ENCODE measurements at regions not wholly inside any gene's neighbourhood (a gene's known extent, or its start where the extent isn't known, plus 50 kb on each side); places are given as distances from the start of the nearest gene placed in this dataset.
A peak's percentile ranks its signal among the peaks of the same experiment; 100 is the strongest.

GRCh38 chr13:99630269-99630898, 129.1 kb downstream of the TM9SF2 start:
- H3K4me1 ChIP-seq, result peaks cover 0 to 20% (median 0%) of the 10 kb centered on the region in 3 donors
- WGBS, 2 donors, result 67 to 73% methylated on average over 3 of the region's 3 CpGs
- no peaks in the 10 kb centered on the region for H3K36me3 ChIP-seq
- intact Hi-C loops (cut with DNase I), result no loop called here
- TF ChIP-seq CTCF (IDR thresholded peaks at IDR 0.05) (no peak), POLR2A (IDR thresholded peaks at IDR 0.05) (no peak)
- no peak overlapping the region for H3K4me3 ChIP-seq
- no peaks in the 10 kb centered on the region for H3K27me3 ChIP-seq
- H3K9me3 ChIP-seq, result no peaks in the 10 kb centered on the region
- peak overlapping the region in 1 of 4 donors; percentile 5 for H3K27ac ChIP-seq
- DNase-seq, result no peak

GRCh38 chr13:99629641-99630040, 128.4 kb downstream of the TM9SF2 start:
- no peaks in the 10 kb centered on the region for H3K9me3 ChIP-seq
- no peaks in the 10 kb centered on the region for H3K36me3 ChIP-seq
- no peak overlapping the region for H3K4me3 ChIP-seq
- no peak overlapping the region for H3K27ac ChIP-seq
- 83 to 95% methylated on average over 1 to 4 of the region's 5 CpGs for WGBS, 2 donors
- no peaks in the 10 kb centered on the region for H3K27me3 ChIP-seq
- TF ChIP-seq CTCF (IDR thresholded peaks at IDR 0.05) (no peak), POLR2A (IDR thresholded peaks at IDR 0.05) (no peak)
- DNase-seq, result no peak
- peaks cover 0 to 20% (median 0%) of the 10 kb centered on the region in 3 donors for H3K4me1 ChIP-seq
- intact Hi-C loops (cut with DNase I), result no loop called here

GRCh38 chr13:99628442-99628841, 127.2 kb downstream of the TM9SF2 start:
- no peaks in the 10 kb centered on the region for H3K9me3 ChIP-seq
- DNase-seq, result no peak
- no peak overlapping the region for H3K27ac ChIP-seq
- no peak overlapping the region for H3K4me3 ChIP-seq
- TF ChIP-seq CTCF (IDR thresholded peaks at IDR 0.05) (no peak), POLR2A (IDR thresholded peaks at IDR 0.05) (no peak)
- intact Hi-C loops (cut with DNase I), result no loop called here
- no peaks in the 10 kb centered on the region for H3K36me3 ChIP-seq
- H3K27me3 ChIP-seq, result no peaks in the 10 kb centered on the region
- H3K4me1 ChIP-seq, result peaks cover 0 to 20% (median 0%) of the 10 kb centered on the region in 3 donors

GRCh38 chr13:99626461-99627082, 125.3 kb downstream of the TM9SF2 start:
- H3K4me3 ChIP-seq, result peak overlapping the region in 1 of 4 donors; percentile 26
- no peak overlapping the region for H3K27ac ChIP-seq
- DNase-seq, result no peak
- WGBS, 2 donors, result 43 to 49% methylated on average over 8 of the region's 8 CpGs
- peaks cover 0 to 20% (median 0%) of the 10 kb centered on the region in 3 donors for H3K4me1 ChIP-seq
- intact Hi-C loops (cut with DNase I), result no loop called here
- H3K27me3 ChIP-seq, result no peaks in the 10 kb centered on the region
- no peaks in the 10 kb centered on the region for H3K9me3 ChIP-seq
- H3K36me3 ChIP-seq, result no peaks in the 10 kb centered on the region
- TF ChIP-seq POLR2A (IDR thresholded peaks at IDR 0.05) (no peak), CTCF (IDR thresholded peaks at IDR 0.05) (no peak)

GRCh38 chr13:99624936-99625540, 123.8 kb downstream of the TM9SF2 start:
- no peak for DNase-seq
- intact Hi-C loops (cut with DNase I), result no loop called here
- Histone ChIP-seq H3K27ac (no peak overlapping the region), H3K27me3 (no peaks in the 10 kb centered on the region), H3K4me1 (peaks cover 0 to 20% (median 0%) of the 10 kb centered on the region in 3 donors), H3K9me3 (no peaks in the 10 kb centered on the region), H3K36me3 (no peaks in the 10 kb centered on the region), H3K4me3 (no peak overlapping the region)
- WGBS, 2 donors, result 85 to 90% methylated on average over 7 to 11 of the region's 12 CpGs
- TF ChIP-seq CTCF (IDR thresholded peaks at IDR 0.05), result no peak
- no peak for TF ChIP-seq POLR2A (IDR thresholded peaks at IDR 0.05)
